ENCODE measurements at regions not wholly inside any gene's neighbourhood (a gene's known extent, or its start where the extent isn't known, plus 50 kb on each side); places are given as distances from the start of the nearest gene placed in this dataset.
"Not testable (repeated sequence)": the region's sequence is repeated elsewhere in the genome, so short reads cannot be mapped to it uniquely, and the experiment has no call there.

DNA sequence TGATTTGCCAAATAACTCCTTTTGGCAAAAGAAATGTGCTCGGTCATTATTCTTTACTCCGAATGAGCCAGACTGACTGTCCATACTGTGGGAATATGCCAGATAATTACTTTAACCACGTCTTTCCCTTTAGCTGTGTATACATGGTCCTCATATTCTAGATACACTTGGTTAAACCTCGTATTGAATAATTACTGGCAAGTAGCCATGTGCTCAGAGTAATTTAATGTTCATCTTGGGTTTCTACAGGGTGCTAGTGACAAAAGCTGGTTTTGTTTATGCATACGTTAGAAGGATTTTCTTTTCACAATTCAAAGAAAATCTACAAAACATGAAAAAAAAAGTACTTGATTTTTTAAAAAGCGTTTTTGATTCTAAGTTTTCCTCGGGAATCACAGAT is 540.3 kb downstream of the KCNJ2 start:
- no peak for DNase-seq (ENCODE audit: low spot score)

GRCh38 chr17:70713694-70714093 is 544.4 kb downstream of the KCNJ2 start:
- no peak for DNase-seq (ENCODE audit: low spot score)

DNA sequence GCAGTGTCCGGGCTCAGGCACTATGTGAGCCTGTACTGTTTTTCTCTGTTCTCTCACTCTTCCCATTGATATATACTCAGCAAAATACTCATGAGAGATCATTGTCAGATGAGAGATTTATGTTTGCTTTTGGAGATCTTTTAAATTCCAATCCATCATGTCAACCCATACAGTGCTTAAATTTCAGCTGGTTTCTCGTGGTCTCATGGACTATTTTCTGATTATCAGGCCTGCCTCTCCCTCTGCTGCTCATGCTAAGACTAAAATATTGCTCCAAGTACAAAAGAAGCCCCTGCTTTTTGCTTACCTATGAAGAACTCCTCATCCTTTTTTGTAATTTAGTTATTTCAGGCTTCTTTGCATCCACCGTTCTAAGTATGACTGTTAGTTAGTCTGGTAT is 547.2 kb downstream of the KCNJ2 start:
- DNase-seq (ENCODE audit: low spot score) = no peak

GRCh38 chr17:70717042-70717441 is 547.7 kb downstream of the KCNJ2 start:
- no peak for DNase-seq (ENCODE audit: low spot score)

DNA sequence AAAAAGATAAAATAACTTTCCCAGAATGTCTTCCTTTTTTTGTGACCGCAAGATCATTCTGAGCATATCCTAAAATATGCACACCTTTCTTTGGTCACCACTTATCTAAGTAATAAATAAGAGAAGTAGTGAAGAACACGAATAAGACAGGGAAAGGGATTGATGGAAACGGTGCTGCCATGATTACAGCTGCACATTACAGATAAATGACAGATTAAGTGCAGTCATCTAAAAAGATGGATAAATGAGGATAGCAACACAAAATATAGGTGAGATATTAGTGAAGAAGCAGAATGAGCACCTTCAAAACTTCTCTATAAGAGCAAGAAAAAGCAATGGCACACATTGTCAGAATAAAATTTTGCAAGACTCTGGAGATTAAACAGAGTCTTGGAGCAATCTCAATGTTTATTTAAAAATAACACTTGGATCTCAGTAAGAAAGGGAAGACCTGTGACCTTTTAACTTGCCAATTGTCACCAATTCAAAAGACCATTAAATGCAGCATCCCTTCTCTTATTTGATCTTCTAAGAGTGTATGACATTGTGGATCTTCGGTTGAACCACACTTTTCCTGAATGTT is 567.1 kb downstream of the KCNJ2 start:
- DNase-seq (ENCODE audit: low spot score) = no peak

DNA sequence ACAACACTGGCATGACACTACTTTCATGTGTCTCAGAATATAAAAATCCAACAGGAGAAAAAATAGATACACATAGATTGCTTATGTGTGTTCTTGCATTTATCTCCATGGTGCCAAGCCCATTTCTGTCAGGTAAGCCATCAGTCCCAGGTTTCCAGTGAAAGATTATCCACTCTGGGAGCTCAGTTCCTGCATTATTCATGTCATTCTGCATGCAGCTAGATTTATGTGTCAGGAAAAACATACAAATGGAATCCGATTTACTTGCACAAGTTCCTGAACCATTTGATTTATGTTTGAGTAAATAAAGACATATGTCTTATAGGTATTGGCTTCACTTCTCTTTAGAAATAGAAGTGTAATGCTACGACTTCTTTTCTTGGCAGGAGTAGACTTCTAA is 569.7 kb downstream of the KCNJ2 start:
- no peak for DNase-seq (ENCODE audit: low spot score)

DNA sequence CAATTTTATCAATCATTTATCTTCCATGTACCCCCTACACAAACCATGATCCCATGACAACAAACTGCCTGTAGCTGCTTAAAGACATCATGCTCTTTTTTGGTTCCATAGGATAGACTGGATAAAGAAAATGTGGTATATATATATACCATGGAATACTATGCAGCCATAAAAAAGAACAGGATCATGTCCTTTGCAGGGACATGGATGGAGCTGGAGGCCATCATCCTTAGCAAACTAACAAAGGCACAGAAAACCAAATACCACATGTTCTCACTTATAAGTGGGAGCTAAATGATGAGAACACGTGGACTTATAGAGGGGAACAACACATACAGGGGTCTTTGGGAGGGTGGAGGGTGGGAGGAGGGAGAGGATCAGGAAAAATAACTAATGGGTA is 577.2 kb downstream of the KCNJ2 start:
- not testable (repeated sequence) for DNase-seq (ENCODE audit: low spot score)

GRCh38 chr17:70750983-70751382 is 581.7 kb downstream of the KCNJ2 start:
- DNase-seq (ENCODE audit: low spot score) = no peak

- not testable (repeated sequence) for DNase-seq (ENCODE audit: low spot score)
These were observed 583.1 kb downstream of the KCNJ2 start for GRCh38 chr17:70752461-70752860.

DNA sequence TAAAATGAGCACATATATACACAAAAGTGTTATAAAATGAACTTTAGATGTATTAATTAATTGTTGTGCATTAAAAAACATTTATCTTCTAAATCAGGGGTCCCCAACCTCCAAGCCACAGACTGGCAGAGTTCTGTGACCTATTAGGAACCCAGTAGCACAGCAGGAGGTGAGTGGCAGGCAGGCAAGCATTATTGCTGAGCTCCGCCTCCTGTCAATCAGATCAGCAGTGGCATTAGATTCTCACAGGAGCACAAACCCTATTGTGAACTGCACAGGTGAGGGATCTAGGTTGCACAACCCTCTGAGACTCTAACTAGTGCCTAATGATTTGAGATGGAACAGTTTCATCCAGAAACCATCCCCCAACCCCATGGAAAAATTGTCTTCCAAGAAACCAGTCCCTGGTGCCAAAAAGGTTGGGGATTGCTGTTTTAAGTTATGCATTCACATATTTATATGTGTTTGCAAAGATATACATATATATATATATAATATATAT is 583.7 kb downstream of the KCNJ2 start:
- no peak for DNase-seq (ENCODE audit: low spot score)

DNA sequence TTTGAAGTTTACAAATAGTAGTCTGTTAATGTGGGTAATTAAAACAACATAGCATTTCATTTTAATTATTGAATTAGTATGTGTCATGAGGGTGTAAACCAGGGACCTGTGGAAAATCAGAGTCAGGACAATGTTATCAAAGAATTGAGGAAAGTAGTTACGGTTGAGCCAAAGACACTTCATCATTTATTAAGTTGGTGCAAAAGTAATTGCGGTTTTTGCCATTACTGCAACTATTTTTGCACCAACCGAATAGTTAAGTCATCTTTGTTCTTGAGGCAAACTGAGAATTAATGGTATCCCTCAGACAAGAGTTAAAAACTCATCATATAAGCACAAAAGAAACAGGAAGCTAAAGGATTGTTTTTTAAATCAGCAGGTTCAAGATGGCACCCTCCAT is 593.7 kb downstream of the KCNJ2 start:
- DNase-seq (ENCODE audit: low spot score) = no peak

- DNase-seq (ENCODE audit: low spot score) = no peak
These were observed 597.9 kb downstream of the KCNJ2 start for GRCh38 chr17:70767102-70767701.

- DNase-seq (ENCODE audit: low spot score) = no peak
These were observed 600.6 kb downstream of the KCNJ2 start for GRCh38 chr17:70769956-70770355.

DNA sequence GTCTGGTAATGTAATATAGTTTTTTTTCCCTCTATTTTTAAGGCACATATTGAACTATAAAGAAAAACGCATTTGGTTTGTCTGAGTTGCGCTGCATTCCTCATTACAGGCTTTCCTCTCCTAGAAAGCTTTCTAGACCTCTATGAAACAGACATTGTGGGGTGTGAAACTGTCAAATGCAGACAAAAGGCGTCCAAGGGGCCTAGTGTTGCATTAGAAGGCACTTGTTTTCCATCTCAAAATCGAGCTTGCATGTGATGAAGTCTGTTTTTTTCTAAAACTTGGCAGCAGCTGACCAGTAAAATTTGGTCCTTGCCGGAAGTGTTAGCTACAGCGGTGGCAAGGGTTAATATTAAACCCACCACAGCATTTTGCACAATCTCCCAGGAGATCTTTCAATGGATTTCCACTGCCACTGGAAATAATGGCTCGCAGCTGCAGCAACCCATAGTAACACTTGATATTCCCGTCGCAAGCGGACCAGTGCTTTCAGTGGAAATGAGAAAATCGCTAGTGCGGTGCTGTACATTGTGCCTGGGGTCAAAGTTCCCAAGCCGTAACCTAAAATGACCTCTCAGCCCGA is 602.6 kb downstream of the KCNJ2 start:
- no peak for DNase-seq (ENCODE audit: low spot score)

GRCh38 chr17:70772761-70773160 is 603.4 kb downstream of the KCNJ2 start:
- no peak for DNase-seq (ENCODE audit: low spot score)

DNA sequence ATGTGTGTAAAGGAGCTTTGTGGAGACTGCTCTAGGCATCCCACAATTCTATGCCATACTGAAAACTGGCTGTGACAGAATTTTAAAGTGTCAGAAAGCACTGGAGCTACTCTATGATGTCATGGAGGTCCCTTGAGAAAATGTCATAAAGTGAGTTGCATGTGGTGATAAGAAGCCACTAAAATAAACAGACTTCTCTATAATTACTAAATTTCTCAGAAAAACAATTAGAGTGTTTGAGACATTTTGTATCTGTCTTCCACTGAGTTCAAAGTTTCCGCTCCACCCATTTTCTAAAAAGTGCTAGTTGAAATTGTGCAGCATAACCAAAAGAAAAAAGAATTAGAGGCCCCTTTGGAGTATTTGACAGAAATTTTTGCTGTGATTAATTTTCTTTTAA is 603.9 kb downstream of the KCNJ2 start:
- DNase-seq (ENCODE audit: low spot score) = no peak

GRCh38 chr17:70774339-70775117 is 605.2 kb downstream of the KCNJ2 start:
- DNase-seq (ENCODE audit: low spot score) = no peak

DNA sequence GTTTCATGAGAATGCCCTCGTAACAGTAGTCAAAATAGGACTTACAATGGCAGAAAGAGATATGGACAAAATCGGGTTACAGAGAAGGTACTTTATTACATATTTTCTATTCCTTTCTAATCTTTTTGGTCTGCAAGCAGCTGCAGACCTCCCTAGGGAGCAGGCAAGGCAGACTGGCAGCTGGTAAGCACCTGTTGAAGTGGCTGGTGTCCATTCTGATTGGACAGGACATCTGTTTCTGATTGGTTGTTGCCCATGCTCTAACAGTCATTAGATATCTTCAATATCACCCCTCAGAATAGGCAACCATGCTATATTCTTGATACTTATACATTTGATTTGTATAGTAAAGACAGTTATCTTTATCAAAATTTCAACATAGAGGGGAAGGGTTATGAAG is 606.3 kb downstream of the KCNJ2 start:
- DNase-seq (ENCODE audit: low spot score) = no peak

GRCh38 chr17:70776441-70776840 is 607.1 kb downstream of the KCNJ2 start:
- no peak for DNase-seq (ENCODE audit: low spot score)

DNA sequence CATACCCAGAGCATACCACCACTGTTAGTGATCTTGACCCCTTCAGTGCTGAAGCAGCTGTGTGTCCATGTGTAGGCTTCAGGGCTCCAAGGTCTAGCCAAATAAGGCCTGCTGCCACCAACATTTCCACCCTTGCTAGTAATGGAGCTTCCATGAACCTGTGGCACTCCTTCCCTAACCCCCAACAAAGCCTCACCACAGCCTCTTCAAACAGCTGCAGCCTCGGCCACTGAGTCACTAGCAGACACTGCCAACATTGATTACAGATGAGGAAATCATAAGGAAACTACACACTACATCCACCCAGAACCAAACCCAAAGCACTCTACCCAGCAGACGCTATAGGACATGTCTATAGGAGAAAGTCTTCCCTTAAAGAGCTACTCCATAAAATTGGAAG is 610.7 kb downstream of the KCNJ2 start:
- DNase-seq (ENCODE audit: low spot score) = no peak

- DNase-seq (ENCODE audit: low spot score) = no peak
These were observed 616.7 kb downstream of the KCNJ2 start for GRCh38 chr17:70786081-70786480.

DNA sequence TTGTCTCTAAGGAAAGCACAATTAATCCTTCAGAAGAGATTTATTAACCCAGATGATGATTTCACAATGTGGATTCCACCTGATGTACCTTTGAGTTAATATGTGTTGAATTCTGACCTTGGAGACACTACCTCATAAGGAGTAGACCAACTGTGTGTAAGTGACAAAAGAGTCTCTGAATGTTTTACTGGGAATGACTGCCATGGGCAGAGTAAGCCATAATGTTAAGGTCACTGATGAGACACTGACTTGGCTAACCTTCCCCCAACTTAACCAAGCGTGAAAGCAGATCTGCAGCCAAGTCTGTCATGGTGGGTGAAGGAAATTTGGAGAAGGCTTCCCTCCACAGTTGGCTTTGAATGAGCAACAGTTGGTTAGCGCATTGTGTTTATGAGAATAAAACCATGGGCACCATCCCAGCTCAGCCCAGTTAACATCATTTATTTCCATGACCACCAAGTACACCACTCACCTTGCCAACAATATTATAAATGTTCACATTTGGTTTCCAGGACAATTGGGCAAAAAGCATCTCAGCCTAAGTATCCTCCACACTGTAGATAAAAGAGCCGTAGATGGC is 618.5 kb downstream of the KCNJ2 start:
- DNase-seq (ENCODE audit: low spot score) = no peak
